H1 (cell line): ENCODE measurements at regions not wholly inside any gene's neighbourhood (a gene's known extent, or its start where the extent isn't known, plus 50 kb on each side); places are given as distances from the start of the nearest gene placed in this dataset.

Experiments used
- CTCF ChIA-PET: fragments of 300-600 bp; sonication (Branson Sonifier 250); formaldehyde crosslinking; loops from one replicate; lab custom pipeline; 2021; ENCODE audit not compliant: partially characterized antibody; lab: Charles Lee
- POLR2A ChIA-PET: fragments of 300-600 bp; sonication (Branson Sonifier 250); formaldehyde crosslinking; loops from one replicate; lab custom pipeline; 2021; ENCODE audit warnings: inconsistent platforms; ENCODE audit not compliant: partially characterized antibody; lab: Charles Lee
- DNase-seq, 2 experiments: peaks; one replicate each; pipeline versions ENCODE4 v3.0.0 to v3.0.0-alpha.2; 2010 to 2022; ENCODE audit warnings: low spot score in 2 of 2, low read depth in 1 of 2, mixed read lengths in 1 of 2
- FAIRE-seq: peaks from 2 replicates; lab custom pipeline; 2011; peaks lifted over from hg19 to GRCh38; lab: Jason Lieb, UNC
- H2AFZ ChIP-seq: 2 replicates; pipeline ENCODE4 v1.8.1; 2012; ENCODE audit warnings: low read length, inconsistent platforms
- H2AK5ac ChIP-seq: 2 replicates; pipeline ENCODE4 v1.6.1; 2013; ENCODE audit warnings: low read depth, low read length
- H2BK120ac ChIP-seq: replicated peaks from 2 replicates; pipeline ENCODE3; 2013; ENCODE audit warnings: low read depth, low read length, inconsistent platforms
- H2BK12ac ChIP-seq: 2 replicates; pipeline ENCODE4 v1.6.1; 2013; ENCODE audit warnings: low read depth, low read length
- H2BK15ac ChIP-seq: 2 replicates; pipeline ENCODE4 v1.6.1; 2013; ENCODE audit warnings: low read length
- H2BK20ac ChIP-seq: 2 replicates; pipeline ENCODE4 v1.6.1; 2013; ENCODE audit warnings: low read length
- H2BK5ac ChIP-seq: 2 replicates; pipeline ENCODE4 v1.6.1; 2013; ENCODE audit warnings: low read depth, low read length
- H3K14ac ChIP-seq: 2 replicates; pipeline ENCODE4 v1.6.1; 2013; ENCODE audit warnings: inconsistent platforms; ENCODE audit not compliant: insufficient read length
- H3K18ac ChIP-seq: 2 replicates; pipeline ENCODE4 v1.6.1; 2013; ENCODE audit warnings: low read length; ENCODE audit errors: extremely low read depth
- H3K23ac ChIP-seq: 2 replicates; pipeline ENCODE4 v1.6.1; 2013; ENCODE audit warnings: inconsistent platforms; ENCODE audit not compliant: insufficient read length
- H3K23me2 ChIP-seq: 2 replicates; pipeline ENCODE4 v1.6.1; 2013; ENCODE audit warnings: low read depth, low read length
- H3K27ac ChIP-seq: 2 replicates; pipeline ENCODE4 v1.6.1; 2011; ENCODE audit warnings: low read depth, low read length, inconsistent platforms
- H3K27me3 ChIP-seq, 4 experiments: replicated peaks in 1 of 4; 1 replicate in 1 of 4; 2 replicates in 3 of 4; pipeline versions ENCODE4 v1.6.1 to v1.8.1; 2011 to 2013; ENCODE audit warnings: low read length in 3 of 4, mild to moderate bottlenecking in 3 of 4, inconsistent platforms in 2 of 4, mixed read lengths in 2 of 4, moderate library complexity in 1 of 4; ENCODE audit not compliant: control insufficient read depth in 3 of 4, insufficient read depth in 3 of 4; ENCODE audit errors: extremely low read depth in 1 of 4
- H3K36me3 ChIP-seq, 4 experiments: 2 replicates each; pipeline versions ENCODE4 v1.6.1 to v1.8.1; 2011 to 2013; ENCODE audit warnings: mild to moderate bottlenecking in 4 of 4, low read length in 3 of 4, moderate library complexity in 2 of 4, control low read depth in 1 of 4, inconsistent platforms in 1 of 4; ENCODE audit not compliant: insufficient read depth in 4 of 4, control insufficient read depth in 2 of 4
- H3K4ac ChIP-seq: replicated peaks from 2 replicates; pipeline ENCODE3; 2013; ENCODE audit warnings: low read length, low read depth, mixed read lengths, inconsistent platforms; ENCODE audit not compliant: insufficient read length
- H3K4me1 ChIP-seq, 4 experiments: replicated peaks in 1 of 4; 1 replicate in 1 of 4; 2 replicates in 3 of 4; pipeline versions ENCODE4 v1.6.1 to v1.8.1; 2011 to 2013; ENCODE audit warnings: low read length in 3 of 4, inconsistent platforms in 2 of 4, mixed read lengths in 1 of 4; ENCODE audit not compliant: insufficient read depth in 4 of 4, control insufficient read depth in 3 of 4
- H3K4me2 ChIP-seq, 2 experiments: 2 replicates each; pipeline versions ENCODE4 v1.6.1 to v1.8.1; 2011 to 2013; ENCODE audit warnings: low read depth in 2 of 2, low read length in 2 of 2, control low read depth in 1 of 2, inconsistent platforms in 1 of 2, mild to moderate bottlenecking in 1 of 2; ENCODE audit not compliant: insufficient read depth in 1 of 2
- H3K4me3 ChIP-seq, 4 experiments: fragments of 200-600, 300-600 bp in 1 of 4; sonication (generic), shearing (Covaris generic), sonication (Bioruptor Twin) in 1 of 4; 2 replicates each; pipeline versions ENCODE4 v1.5.1 to v1.8.1; 2011 to 2016; ENCODE audit warnings: low read length in 4 of 4, low read depth in 3 of 4, control low read depth in 2 of 4, inconsistent platforms in 2 of 4, mild to moderate bottlenecking in 2 of 4, mixed read lengths in 1 of 4, moderate library complexity in 1 of 4; ENCODE audit not compliant: insufficient read depth in 2 of 4; ENCODE audit errors: extremely low read depth in 1 of 4
- H3K56ac ChIP-seq: replicated peaks from 2 replicates; pipeline ENCODE3; 2013; ENCODE audit warnings: low read depth, mild to moderate bottlenecking, mixed read lengths, low read length, inconsistent platforms; ENCODE audit not compliant: insufficient read length
- H3K79me1 ChIP-seq: 2 replicates; pipeline ENCODE4 v1.6.1; 2013; ENCODE audit warnings: low read depth, low read length, control low read depth
- H3K79me2 ChIP-seq, 2 experiments: 2 replicates each; pipeline versions ENCODE4 v1.6.1 to v1.8.1; 2012 to 2013; ENCODE audit warnings: low read length in 2 of 2, mild to moderate bottlenecking in 2 of 2, inconsistent platforms in 1 of 2; ENCODE audit not compliant: insufficient read depth in 2 of 2, control insufficient read depth in 1 of 2
- H3K9ac ChIP-seq, 4 experiments: replicated peaks in 1 of 4; 1 replicate in 1 of 4; 2 replicates in 3 of 4; pipeline versions ENCODE4 v1.6.1 to v1.8.1; 2011 to 2013; ENCODE audit warnings: low read depth in 3 of 4, low read length in 3 of 4, control low read depth in 2 of 4, mild to moderate bottlenecking in 2 of 4, moderate library complexity in 2 of 4, inconsistent platforms in 1 of 4; ENCODE audit errors: extremely low read depth in 1 of 4
- H3K9me3 ChIP-seq, 2 experiments: 2 replicates each; pipeline versions ENCODE4 v1.6.1 to v1.8.1; 2012 to 2013; ENCODE audit warnings: mild to moderate bottlenecking in 2 of 2, moderate library complexity in 2 of 2, control low read depth in 1 of 2, inconsistent platforms in 1 of 2, low read depth in 1 of 2, low read length in 1 of 2, mixed read lengths in 1 of 2; ENCODE audit not compliant: insufficient read depth in 2 of 2
- H4K20me1 ChIP-seq, 2 experiments: replicated peaks in 1 of 2; 2 replicates each; pipeline versions ENCODE3 to v1.8.1; 2011 to 2013; ENCODE audit warnings: inconsistent platforms in 2 of 2, low read length in 2 of 2, mild to moderate bottlenecking in 1 of 2; ENCODE audit not compliant: insufficient read depth in 2 of 2, control insufficient read depth in 1 of 2
- H4K5ac ChIP-seq: 2 replicates; pipeline ENCODE4 v1.6.1; 2013; ENCODE audit warnings: low read length, low read depth, mixed read lengths, inconsistent platforms; ENCODE audit not compliant: insufficient read length
- H4K8ac ChIP-seq: 2 replicates; pipeline ENCODE4 v1.8.0; 2013; ENCODE audit warnings: mild to moderate bottlenecking, moderate library complexity, low read length, inconsistent platforms; ENCODE audit not compliant: insufficient read depth; ENCODE audit errors: extremely low read depth
- H4K91ac ChIP-seq: replicated peaks from 2 replicates; pipeline ENCODE3; 2013; ENCODE audit warnings: low read length, mixed read lengths, inconsistent platforms; ENCODE audit not compliant: insufficient read length
- ASH2L ChIP-seq: fragments of 200-600, 300-600 bp; sonication (generic); IDR thresholded peaks from one replicate; pipeline ENCODE4 v1.7.1; 2017; ENCODE audit warnings: low read length
- EGR1 ChIP-seq: IDR thresholded peaks from 2 replicates; pipeline ENCODE4 v1.6.1; 2011; ENCODE audit warnings: low read depth, low read length, borderline replicate concordance
- EZH2 ChIP-seq: fragments of 200-600 bp; sonication (generic); IDR thresholded peaks from 2 replicates; pipeline ENCODE4 v1.7.1; 2012; ENCODE audit warnings: low read depth, mild to moderate bottlenecking, moderate library complexity, low read length, inconsistent platforms; ENCODE audit not compliant: severe bottlenecking
- GTF2F1 ChIP-seq: IDR thresholded peaks from 2 replicates; pipeline ENCODE4 v1.6.1; 2012; ENCODE audit warnings: low read depth, low read length, improper control_type of control experiment, borderline replicate concordance
- POLR2AphosphoS5 ChIP-seq: IDR thresholded peaks from 2 replicates; pipeline ENCODE4 v1.6.1; 2011; ENCODE audit warnings: low read depth, low read length
- RBBP5 ChIP-seq: IDR thresholded peaks from 2 replicates; pipeline ENCODE4 v1.7.1; 2012; ENCODE audit warnings: low read depth, mild to moderate bottlenecking, inconsistent platforms, low read length, moderate library complexity, borderline replicate concordance
- RFX5 ChIP-seq: IDR thresholded peaks from 2 replicates; pipeline ENCODE4 v1.6.1; 2011; ENCODE audit warnings: low read depth, low read length, improper control_type of control experiment, borderline replicate concordance
- SP2 ChIP-seq: IDR thresholded peaks from 2 replicates; pipeline ENCODE4 v1.6.1; 2012; ENCODE audit warnings: mild to moderate bottlenecking, low read length, inconsistent platforms
- ZNF274 ChIP-seq: IDR thresholded peaks from 2 replicates; pipeline ENCODE4 v1.7.0; 2012; ENCODE audit warnings: low read length, borderline replicate concordance; ENCODE audit errors: extremely low read depth
- WGBS, 2 experiments: shearing (Covaris generic) in 1 of 2; methylation state at CpG; one replicate each; pipeline versions ENCODE4 v1.1.6 to v1.1.7; 2013 to 2015; ENCODE audit warnings: low lambda C conversion rate in 2 of 2, mixed read lengths in 2 of 2, inconsistent platforms in 1 of 2, low coverage in 1 of 2, missing lambda C conversion rate in 1 of 2; ENCODE audit not compliant: insufficient replicate concordance in 2 of 2, insufficient coverage in 1 of 2, insufficient read length in 1 of 2; ENCODE audit errors: extremely low coverage in 1 of 2, missing lambda C conversion rate in 1 of 2; 5-methylcytosine and 5-hydroxymethylcytosine counted together
- TF ChIP-seq, protein P1 (sequence below), 3 experiments: IDR thresholded peaks; 1 replicate in 2 of 3; 2 replicates in 1 of 3; pipeline versions ENCODE4 v1.5.1 to v1.6.1; 2011; ENCODE audit warnings: low read length in 3 of 3, mild to moderate bottlenecking in 3 of 3, inconsistent platforms in 2 of 3, low read depth in 1 of 3, moderate library complexity in 1 of 3; ENCODE audit not compliant: insufficient read depth in 1 of 3; ENCODE audit errors: control extremely low read depth in 1 of 3
- TF ChIP-seq, protein P2 (sequence below): IDR thresholded peaks from 2 replicates; pipeline ENCODE4 v1.6.1; 2011; ENCODE audit warnings: low read length, improper control_type of control experiment

DNA sequence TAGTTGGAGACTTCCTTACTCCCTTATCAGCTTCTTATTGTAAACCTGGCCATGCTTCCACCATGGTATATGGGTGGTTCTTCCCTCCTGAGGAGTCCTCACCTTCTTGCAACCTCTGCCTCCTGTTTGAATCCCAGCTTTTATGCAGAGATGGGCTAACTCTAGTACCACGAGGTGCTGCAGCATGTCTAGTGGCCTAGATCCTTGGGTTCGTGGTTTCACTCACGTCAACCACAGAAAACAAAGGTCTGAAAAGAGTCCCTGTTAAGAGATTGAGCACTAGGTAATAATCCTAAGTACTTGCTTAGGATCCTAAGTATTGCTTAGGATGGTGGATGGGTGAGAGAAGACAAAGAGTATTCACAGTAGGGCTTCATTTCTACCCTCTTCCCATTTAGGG lies 133.7 kb downstream of the FCRL5 start:
- Histone ChIP-seq H3K4me1 (no peaks in the 10 kb centered on the region), H3K56ac (no peak overlapping the region), H2BK12ac (no peak overlapping the region), H2AK5ac (no peak overlapping the region), H2AFZ (no peak overlapping the region), H3K23me2 (no peaks in the 10 kb centered on the region), H3K9ac (no peak overlapping the region), H4K91ac (no peak overlapping the region), H3K18ac (no peak overlapping the region), H3K79me2 (no peaks in the 10 kb centered on the region), H4K8ac (no peak overlapping the region), H3K27me3 (peaks cover 0 to 2% (median 0%) of the 10 kb centered on the region in 4 experiments; a peak in 1 of 7 replicates), H3K36me3 (no peaks in the 10 kb centered on the region), H3K4me3 (no peak overlapping the region), H2BK20ac (no peak overlapping the region), H2BK15ac (no peak overlapping the region), H3K9me3 (0 out of 4 replicates have a peak, but pooled peaks cover 0 to 3% of the 10 kb centered on the region in 2 experiments), H3K23ac (no peak overlapping the region), H4K5ac (no peak overlapping the region), H3K27ac (no peak overlapping the region), H3K4ac (no peak overlapping the region), H3K4me2 (no peak overlapping the region), H3K79me1 (no peaks in the 10 kb centered on the region), H2BK5ac (no peak overlapping the region), H4K20me1 (no peaks in the 10 kb centered on the region), H3K14ac (no peak overlapping the region), H2BK120ac (no peak overlapping the region)
- WGBS, 2 experiments: 83% methylated on average over 3 of the region's 3 CpGs; no CpG with 5 or more reads in 1 of the 2 experiments
- CTCF ChIA-PET: interaction anchor here (0.6 to 1.6 kb wide), 3 partner anchors 8 to 291 kb away, joined by 3 to 5 read pairs (median 4); no protein-coding TSS in a partner anchor
- POLR2A ChIA-PET: no interaction called here
- no peak for DNase-seq
- no peak for FAIRE-seq
- TF ChIP-seq RFX5 (no peak), POLR2AphosphoS5 (no peak), SP2 (no peak), ZNF274 (no peak), ASH2L (no peak), GTF2F1 (no peak), EGR1 (no peak), RBBP5 (no peak), EZH2 (no peak)
- TF ChIP-seq, protein P1, sequence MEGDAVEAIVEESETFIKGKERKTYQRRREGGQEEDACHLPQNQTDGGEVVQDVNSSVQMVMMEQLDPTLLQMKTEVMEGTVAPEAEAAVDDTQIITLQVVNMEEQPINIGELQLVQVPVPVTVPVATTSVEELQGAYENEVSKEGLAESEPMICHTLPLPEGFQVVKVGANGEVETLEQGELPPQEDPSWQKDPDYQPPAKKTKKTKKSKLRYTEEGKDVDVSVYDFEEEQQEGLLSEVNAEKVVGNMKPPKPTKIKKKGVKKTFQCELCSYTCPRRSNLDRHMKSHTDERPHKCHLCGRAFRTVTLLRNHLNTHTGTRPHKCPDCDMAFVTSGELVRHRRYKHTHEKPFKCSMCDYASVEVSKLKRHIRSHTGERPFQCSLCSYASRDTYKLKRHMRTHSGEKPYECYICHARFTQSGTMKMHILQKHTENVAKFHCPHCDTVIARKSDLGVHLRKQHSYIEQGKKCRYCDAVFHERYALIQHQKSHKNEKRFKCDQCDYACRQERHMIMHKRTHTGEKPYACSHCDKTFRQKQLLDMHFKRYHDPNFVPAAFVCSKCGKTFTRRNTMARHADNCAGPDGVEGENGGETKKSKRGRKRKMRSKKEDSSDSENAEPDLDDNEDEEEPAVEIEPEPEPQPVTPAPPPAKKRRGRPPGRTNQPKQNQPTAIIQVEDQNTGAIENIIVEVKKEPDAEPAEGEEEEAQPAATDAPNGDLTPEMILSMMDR (IDR thresholded peaks at IDR 0.05; ENCODE audit: control extremely low read depth in 1 of 3, insufficient read depth in 1 of 3, low read depth in 1 of 3, low read length in 3 of 3): no peak
- TF ChIP-seq, protein P2, sequence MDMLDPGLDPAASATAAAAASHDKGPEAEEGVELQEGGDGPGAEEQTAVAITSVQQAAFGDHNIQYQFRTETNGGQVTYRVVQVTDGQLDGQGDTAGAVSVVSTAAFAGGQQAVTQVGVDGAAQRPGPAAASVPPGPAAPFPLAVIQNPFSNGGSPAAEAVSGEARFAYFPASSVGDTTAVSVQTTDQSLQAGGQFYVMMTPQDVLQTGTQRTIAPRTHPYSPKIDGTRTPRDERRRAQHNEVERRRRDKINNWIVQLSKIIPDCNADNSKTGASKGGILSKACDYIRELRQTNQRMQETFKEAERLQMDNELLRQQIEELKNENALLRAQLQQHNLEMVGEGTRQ: no peak
